ENCODE measurements at regions not wholly inside any gene's neighbourhood (a gene's known extent, or its start where the extent isn't known, plus 50 kb on each side); places are given as distances from the start of the nearest gene placed in this dataset.

GRCh38 chr2:20125164-20125563 is 73.7 kb upstream of the LAPTM4A start:
- no peak for TF ChIP-seq POLR2A (IDR thresholded peaks at IDR 0.05; ENCODE audit: low read depth, low read length)
- no peak for TF ChIP-seq POLR2AphosphoS5 (IDR thresholded peaks at IDR 0.05; ENCODE audit: low read depth, low read length)

Data from GM12892 (cell line).